Activated gamma-delta T cell treated with anti-CD3 and anti-CD28 coated beads, Interleukin-2, amount 50 U/mL, for 16 hours (primary cell): ENCODE measurements at regions not wholly inside any gene's neighbourhood (a gene's known extent, or its start where the extent isn't known, plus 50 kb on each side); places are given as distances from the start of the nearest gene placed in this dataset.

Experiments
- DNase-seq: peaks from one replicate; pipeline ENCODE4 v3.0.0-alpha.2; 2020; ENCODE audit warnings: low read depth

GRCh38 chr4:58688568-58688967 is 1578.4 kb upstream of the IGFBP7 start:
- DNase-seq = no peak

- DNase-seq = no peak
Measured at GRCh38 chr4:58679886-58680285, 1569.7 kb upstream of the IGFBP7 start.

GRCh38 chr4:58679051-58679450 is 1568.9 kb upstream of the IGFBP7 start:
- no peak for DNase-seq

GRCh38 chr4:58669783-58670182 is 1559.6 kb upstream of the IGFBP7 start:
- DNase-seq = no peak

- no peak for DNase-seq
Measured at GRCh38 chr4:58665649-58666048, 1555.5 kb upstream of the IGFBP7 start.

GRCh38 chr4:58658701-58659100 is 1548.5 kb upstream of the IGFBP7 start:
- no peak for DNase-seq

GRCh38 chr4:58653251-58653650 is 1543.1 kb upstream of the IGFBP7 start:
- no peak for DNase-seq

- no peak for DNase-seq
Measured at GRCh38 chr4:58649226-58649625, 1539.0 kb upstream of the IGFBP7 start.

GRCh38 chr4:58646126-58646525 is 1535.9 kb upstream of the IGFBP7 start:
- DNase-seq = no peak

- no peak for DNase-seq
Measured at GRCh38 chr4:58644549-58644948, 1534.4 kb upstream of the IGFBP7 start.

- DNase-seq = no peak
Measured at GRCh38 chr4:58636381-58636780, 1526.2 kb upstream of the IGFBP7 start.

GRCh38 chr4:58617226-58617625 is 1507.0 kb upstream of the IGFBP7 start:
- DNase-seq = no peak

GRCh38 chr4:58611012-58611411 is 1500.8 kb upstream of the IGFBP7 start:
- no peak for DNase-seq

GRCh38 chr4:58606303-58606702 is 1496.1 kb upstream of the IGFBP7 start:
- no peak for DNase-seq

GRCh38 chr4:58603951-58604350 is 1493.8 kb upstream of the IGFBP7 start:
- DNase-seq = no peak

GRCh38 chr4:58602731-58603359 is 1492.7 kb upstream of the IGFBP7 start:
- no peak for DNase-seq

- no peak for DNase-seq
Measured at GRCh38 chr4:58602022-58602421, 1491.8 kb upstream of the IGFBP7 start.

GRCh38 chr4:58600290-58600689 is 1490.1 kb upstream of the IGFBP7 start:
- DNase-seq = no peak

GRCh38 chr4:58590722-58591121 is 1480.5 kb upstream of the IGFBP7 start:
- no peak for DNase-seq

- DNase-seq = no peak
Measured at GRCh38 chr4:58587856-58588255, 1477.7 kb upstream of the IGFBP7 start.

- no peak for DNase-seq
Measured at GRCh38 chr4:58566260-58566659, 1456.1 kb upstream of the IGFBP7 start.

- no peak for DNase-seq
Measured at GRCh38 chr4:58564695-58565475, 1454.7 kb upstream of the IGFBP7 start.

GRCh38 chr4:58561170-58561569 is 1451.0 kb upstream of the IGFBP7 start:
- DNase-seq = no peak

- no peak for DNase-seq
Measured at GRCh38 chr4:58560736-58561135, 1450.6 kb upstream of the IGFBP7 start.
